ENCODE measurements at regions not wholly inside any gene's neighbourhood (a gene's known extent, or its start where the extent isn't known, plus 50 kb on each side); places are given as distances from the start of the nearest gene placed in this dataset.
A peak's percentile ranks its signal among the peaks of the same experiment; 100 is the strongest.

- Mint-ChIP-seq H3K27me3 (ENCODE audit: low read depth) (no peaks in the 10 kb centered on the region), H3K4me3 (no peak overlapping the region), H3K27ac (no peak overlapping the region), H3K36me3 (ENCODE audit: low read depth) (peaks cover 7% of the 10 kb centered on the region), H3K9me3 (ENCODE audit: insufficient read depth) (peaks cover 10% of the 10 kb centered on the region), H3K4me1 (ENCODE audit: low read depth) (peaks cover 31% of the 10 kb centered on the region)
- ATAC-seq (no peak), DNase-seq (no peak)
- ChIA-PET POLR2A (no interaction called here), CTCF (interaction anchor here (1.6 kb wide), 1 partner anchor 156 kb away, joined by 6 read pairs; no protein-coding TSS in a partner anchor)
Measured at GRCh38 chr9:129330711-129331492, 152.8 kb upstream of the IER5L start.

- Mint-ChIP-seq H3K27me3 (ENCODE audit: low read depth) (no peaks in the 10 kb centered on the region), H3K4me1 (ENCODE audit: low read depth) (peaks cover 12% of the 10 kb centered on the region), H3K9me3 (ENCODE audit: insufficient read depth) (peaks cover 10% of the 10 kb centered on the region), H3K36me3 (ENCODE audit: low read depth) (peaks cover 7% of the 10 kb centered on the region), H3K4me3 (no peak overlapping the region), H3K27ac (peak overlapping the region; percentile 44)
- DNase-seq = peak; percentile 40
- POLR2A ChIA-PET = no interaction called here
- ATAC-seq = peak; percentile 28
- CTCF ChIA-PET = no interaction called here
Measured at GRCh38 chr9:129328355-129329042, 150.4 kb upstream of the IER5L start.

GRCh38 chr9:129327552-129328328, 149.7 kb upstream of the IER5L start:
- Mint-ChIP-seq H3K36me3 (ENCODE audit: low read depth) (peaks cover 7% of the 10 kb centered on the region), H3K9me3 (ENCODE audit: insufficient read depth) (peaks cover 10% of the 10 kb centered on the region), H3K4me3 (no peak overlapping the region), H3K4me1 (ENCODE audit: low read depth) (peaks cover 12% of the 10 kb centered on the region), H3K27me3 (ENCODE audit: low read depth) (no peaks in the 10 kb centered on the region), H3K27ac (no peak overlapping the region)
- DNase-seq (no peak), ATAC-seq (no peak)
- ChIA-PET POLR2A (no interaction called here), CTCF (no interaction called here)

GRCh38 chr9:129326061-129327005, 148.3 kb upstream of the IER5L start:
- H3K27ac Mint-ChIP-seq = no peak overlapping the region
- ChIA-PET POLR2A (no interaction called here), CTCF (interaction anchor here (1.4 kb wide), 1 partner anchor 19 kb away, joined by 3 read pairs; no protein-coding TSS in a partner anchor)
- peaks cover 19% of the 10 kb centered on the region for H3K4me1 Mint-ChIP-seq (ENCODE audit: low read depth)
- H3K27me3 Mint-ChIP-seq (ENCODE audit: low read depth) = no peaks in the 10 kb centered on the region
- no peak for DNase-seq
- no peak overlapping the region for H3K4me3 Mint-ChIP-seq
- H3K9me3 Mint-ChIP-seq (ENCODE audit: insufficient read depth) = peaks cover 10% of the 10 kb centered on the region
- peaks cover 7% of the 10 kb centered on the region for H3K36me3 Mint-ChIP-seq (ENCODE audit: low read depth)
- no peak for ATAC-seq

GRCh38 chr9:129324808-129325502, 146.9 kb upstream of the IER5L start:
- CTCF ChIA-PET = interaction anchor here (0.8 to 1.4 kb wide), 3 partner anchors 20 to 300 kb away, joined by 3 to 4 read pairs (median 3); no protein-coding TSS in a partner anchor
- Mint-ChIP-seq H3K4me1 (ENCODE audit: low read depth) (peaks cover 28% of the 10 kb centered on the region), H3K9me3 (ENCODE audit: insufficient read depth) (no peaks in the 10 kb centered on the region), H3K27ac (no peak overlapping the region), H3K36me3 (ENCODE audit: low read depth) (no peaks in the 10 kb centered on the region), H3K4me3 (no peak overlapping the region), H3K27me3 (ENCODE audit: low read depth) (no peaks in the 10 kb centered on the region)
- ATAC-seq (no peak), DNase-seq (no peak)
- POLR2A ChIA-PET = no interaction called here

- Mint-ChIP-seq H3K36me3 (ENCODE audit: low read depth) (no peaks in the 10 kb centered on the region), H3K27ac (no peak overlapping the region), H3K27me3 (ENCODE audit: low read depth) (no peaks in the 10 kb centered on the region), H3K9me3 (ENCODE audit: insufficient read depth) (no peaks in the 10 kb centered on the region), H3K4me3 (no peak overlapping the region), H3K4me1 (ENCODE audit: low read depth) (peaks cover 29% of the 10 kb centered on the region)
- ChIA-PET CTCF (interaction anchor here (0.8 to 0.9 kb wide), 3 partner anchors 181 to 301 kb away, joined by 3 to 4 read pairs (median 3); no protein-coding TSS in a partner anchor), POLR2A (interaction anchor here (1.0 kb wide), 1 partner anchor 88 kb away, joined by 3 read pairs; no protein-coding TSS in a partner anchor)
- DNase-seq (no peak), ATAC-seq (no peak)
Measured at GRCh38 chr9:129323999-129324553, 146.0 kb upstream of the IER5L start.

GRCh38 chr9:129323376-129323998, 145.4 kb upstream of the IER5L start:
- Mint-ChIP-seq H3K27me3 (ENCODE audit: low read depth) (no peaks in the 10 kb centered on the region), H3K27ac (no peak overlapping the region), H3K4me1 (ENCODE audit: low read depth) (peaks cover 23% of the 10 kb centered on the region), H3K36me3 (ENCODE audit: low read depth) (no peaks in the 10 kb centered on the region), H3K9me3 (ENCODE audit: insufficient read depth) (no peaks in the 10 kb centered on the region), H3K4me3 (no peak overlapping the region)
- ATAC-seq (no peak), DNase-seq (no peak)
- CTCF ChIA-PET = interaction anchor here (0.8 to 0.9 kb wide), 3 partner anchors 181 to 287 kb away, joined by 3 read pairs; no protein-coding TSS in a partner anchor
- POLR2A ChIA-PET = interaction anchor here (0.6 to 1.0 kb wide), 2 partner anchors 9 to 88 kb away, joined by 3 read pairs; no protein-coding TSS in a partner anchor

- no peak overlapping the region for H3K27ac Mint-ChIP-seq
Measured at GRCh38 chr9:129322641-129323375, 144.7 kb upstream of the IER5L start.

GRCh38 chr9:129322022-129322621, 144.1 kb upstream of the IER5L start:
- CTCF ChIA-PET = interaction anchor here (2.7 kb wide), 1 partner anchor 144 kb away, joined by 8 read pairs; the partner anchor contains the start of gene IER5L
- ATAC-seq = no peak
- Mint-ChIP-seq H3K27ac (no peak overlapping the region), H3K4me1 (ENCODE audit: low read depth) (peaks cover 18% of the 10 kb centered on the region), H3K4me3 (no peak overlapping the region), H3K9me3 (ENCODE audit: insufficient read depth) (no peaks in the 10 kb centered on the region), H3K27me3 (ENCODE audit: low read depth) (no peaks in the 10 kb centered on the region), H3K36me3 (ENCODE audit: low read depth) (no peaks in the 10 kb centered on the region)
- POLR2A ChIA-PET = no interaction called here
- no peak for DNase-seq

More at GRCh38 chr9:129322641-129323375, 144.7 kb upstream of the IER5L start:
- H3K4me1 Mint-ChIP-seq (ENCODE audit: low read depth) = peaks cover 18% of the 10 kb centered on the region
- H3K4me3 Mint-ChIP-seq = no peak overlapping the region
- ChIA-PET CTCF (interaction anchor here (0.8 to 0.9 kb wide), 2 partner anchors 180 to 288 kb away, joined by 3 read pairs; no protein-coding TSS in a partner anchor), POLR2A (interaction anchor here (0.6 to 1.0 kb wide), 2 partner anchors 9 to 87 kb away, joined by 3 read pairs; no protein-coding TSS in a partner anchor)
- ATAC-seq (no peak), DNase-seq (no peak)
- no peaks in the 10 kb centered on the region for H3K27me3 Mint-ChIP-seq (ENCODE audit: low read depth)
- H3K36me3 Mint-ChIP-seq (ENCODE audit: low read depth) = no peaks in the 10 kb centered on the region
- no peaks in the 10 kb centered on the region for H3K9me3 Mint-ChIP-seq (ENCODE audit: insufficient read depth)

All from activated CD8-positive, alpha-beta T cell treated with anti-CD3 and anti-CD28 coated beads, Interleukin-2, amount 10 ng/mL, durations not matched to agents 7 days and 5 days (primary cell).